ENCODE measurements at regions not wholly inside any gene's neighbourhood (a gene's known extent, or its start where the extent isn't known, plus 50 kb on each side); places are given as distances from the start of the nearest gene placed in this dataset.

- in situ Hi-C loops (cut with MboI; ENCODE audit: low pct_ligation_motif_present in 1 of 4, low pct_unique_long_range_greater_than_20kb in 1 of 4, low sequenced_read_pairs in 3 of 4): no loop called here
- WGBS, 2 donors (ENCODE audit: low coverage in 1 of 2): 57 to 63% methylated on average over 1 of the region's 1 CpG
Observed at GRCh38 chr12:114274131-114274530, 131.8 kb downstream of the TBX5 start.

GRCh38 chr12:114272605-114273004 lies 133.3 kb downstream of the TBX5 start:
- 35 to 56% methylated on average over 5 of the region's 5 CpGs for WGBS, 2 donors (ENCODE audit: low coverage in 1 of 2)
- no peaks in the 10 kb centered on the region for H3K9me3 ChIP-seq
- in situ Hi-C loops (cut with MboI; ENCODE audit: low pct_ligation_motif_present in 1 of 4, low pct_unique_long_range_greater_than_20kb in 1 of 4, low sequenced_read_pairs in 3 of 4) (no loop called here), intact Hi-C loops (cut with DNase I; ENCODE audit: low total_unique reads) (no loop called here)
- no peak for DNase-seq
- H3K36me3 ChIP-seq: no peaks in the 10 kb centered on the region
- H3K27me3 ChIP-seq: no peaks in the 10 kb centered on the region
- TF ChIP-seq EP300 (IDR thresholded peaks at IDR 0.05; ENCODE audit: low read depth) (no peak), POLR2A (IDR thresholded peaks at IDR 0.05) (no peak)
- no peak overlapping the region for H3K27ac ChIP-seq
- no peak overlapping the region for H3K4me3 ChIP-seq
- no peaks in the 10 kb centered on the region for H3K4me1 ChIP-seq

More at GRCh38 chr12:114274131-114274530, 131.8 kb downstream of the TBX5 start:
- Histone ChIP-seq H3K36me3 (no peaks in the 10 kb centered on the region), H3K4me3 (no peak overlapping the region), H3K27ac (no peak overlapping the region), H3K27me3 (no peaks in the 10 kb centered on the region), H3K9me3 (no peaks in the 10 kb centered on the region), H3K4me1 (no peaks in the 10 kb centered on the region)
- intact Hi-C loops (cut with DNase I; ENCODE audit: low total_unique reads): no loop called here
- TF ChIP-seq CTCF (IDR thresholded peaks at IDR 0.05) (no peak), POLR2A (IDR thresholded peaks at IDR 0.05) (no peak), EP300 (IDR thresholded peaks at IDR 0.05; ENCODE audit: low read depth) (no peak), POLR2AphosphoS5 (IDR thresholded peaks at IDR 0.05) (no peak)
- no peak for DNase-seq

GRCh38 chr12:114272071-114272470 lies 133.9 kb downstream of the TBX5 start:
- no peak overlapping the region for H3K27ac ChIP-seq
- no peak overlapping the region for H3K4me3 ChIP-seq
- no peak for TF ChIP-seq POLR2AphosphoS5 (IDR thresholded peaks at IDR 0.05)
- H3K36me3 ChIP-seq: no peaks in the 10 kb centered on the region
- H3K9me3 ChIP-seq: no peaks in the 10 kb centered on the region
- intact Hi-C loops (cut with DNase I; ENCODE audit: low total_unique reads): no loop called here
- DNase-seq: no peak
- WGBS, 2 donors (ENCODE audit: low coverage in 1 of 2): 27 to 28% methylated on average over 2 of the region's 2 CpGs
- H3K27me3 ChIP-seq: peaks cover 1% of the 10 kb centered on the region
- in situ Hi-C loops (cut with MboI; ENCODE audit: low pct_ligation_motif_present in 1 of 4, low pct_unique_long_range_greater_than_20kb in 1 of 4, low sequenced_read_pairs in 3 of 4): no loop called here
- H3K4me1 ChIP-seq: no peaks in the 10 kb centered on the region

GRCh38 chr12:114269153-114269552 lies 136.8 kb downstream of the TBX5 start:
- Histone ChIP-seq H3K36me3 (no peaks in the 10 kb centered on the region), H3K4me1 (no peaks in the 10 kb centered on the region), H3K4me3 (no peak overlapping the region), H3K27ac (no peak overlapping the region), H3K9me3 (no peaks in the 10 kb centered on the region), H3K27me3 (peaks cover 5% of the 10 kb centered on the region)
- no peak for DNase-seq
- 54 to 86% methylated on average over 1 to 2 of the region's 2 CpGs for WGBS, 2 donors (ENCODE audit: low coverage in 1 of 2)
- intact Hi-C loops (cut with DNase I; ENCODE audit: low total_unique reads) (no loop called here), in situ Hi-C loops (cut with MboI; ENCODE audit: low pct_ligation_motif_present in 1 of 4, low pct_unique_long_range_greater_than_20kb in 1 of 4, low sequenced_read_pairs in 3 of 4) (no loop called here)
- TF ChIP-seq POLR2AphosphoS5 (IDR thresholded peaks at IDR 0.05): no peak
- no peak for TF ChIP-seq EP300 (IDR thresholded peaks at IDR 0.05; ENCODE audit: low read depth)
- TF ChIP-seq CTCF (IDR thresholded peaks at IDR 0.05): no peak
- TF ChIP-seq POLR2A (IDR thresholded peaks at IDR 0.05): no peak

GRCh38 chr12:114266536-114266935 lies 139.4 kb downstream of the TBX5 start:
- TF ChIP-seq POLR2AphosphoS5 (IDR thresholded peaks at IDR 0.05) (no peak), CTCF (IDR thresholded peaks at IDR 0.05) (no peak), EP300 (IDR thresholded peaks at IDR 0.05; ENCODE audit: low read depth) (no peak), POLR2A (IDR thresholded peaks at IDR 0.05) (no peak)
- no peaks in the 10 kb centered on the region for H3K4me1 ChIP-seq
- peaks cover 5% of the 10 kb centered on the region for H3K27me3 ChIP-seq
- no peaks in the 10 kb centered on the region for H3K36me3 ChIP-seq
- no peak overlapping the region for H3K27ac ChIP-seq
- no peak overlapping the region for H3K4me3 ChIP-seq
- 50% methylated on average over 1 of the region's 1 CpG; no CpG with 5 or more reads in 1 of the 2 donors for WGBS, 2 donors (ENCODE audit: low coverage in 1 of 2)
- DNase-seq: no peak
- in situ Hi-C loops (cut with MboI; ENCODE audit: low pct_ligation_motif_present in 1 of 4, low pct_unique_long_range_greater_than_20kb in 1 of 4, low sequenced_read_pairs in 3 of 4): no loop called here
- H3K9me3 ChIP-seq: no peaks in the 10 kb centered on the region
- intact Hi-C loops (cut with DNase I; ENCODE audit: low total_unique reads): no loop called here

Measured in transverse colon (tissue), 4 donors.